GM11168 (cell line): ENCODE measurements at regions not wholly inside any gene's neighbourhood (a gene's known extent, or its start where the extent isn't known, plus 50 kb on each side); places are given as distances from the start of the nearest gene placed in this dataset.
"Not testable (repeated sequence)": the region's sequence is repeated elsewhere in the genome, so short reads cannot be mapped to it uniquely, and the experiment has no call there.

Source experiments
- in situ Hi-C: fragments of 300-500 bp; cut with MboI; formaldehyde crosslinking; loops from one replicate; pipeline ENCODE4 v1.12.0; 2022; ENCODE audit warnings: low sequenced_read_pairs; ENCODE audit not compliant: unreplicated experiment

GRCh38 chr22:44567378-44567841 lies 69.4 kb upstream of the RTL6 start:
- in situ Hi-C loops = not testable (repeated sequence)

- in situ Hi-C loops = no loop called here
Measured at GRCh38 chr22:44566911-44567310, 68.9 kb upstream of the RTL6 start.

- in situ Hi-C loops = not testable (repeated sequence)
Measured at GRCh38 chr22:44562651-44563050, 64.6 kb upstream of the RTL6 start.

GRCh38 chr22:44561139-44561840 lies 63.3 kb upstream of the RTL6 start:
- in situ Hi-C loops = no loop called here

GRCh38 chr22:44558671-44559070 lies 60.6 kb upstream of the RTL6 start:
- in situ Hi-C loops = not testable (repeated sequence)

- in situ Hi-C loops = not testable (repeated sequence)
Measured at GRCh38 chr22:44557872-44558271, 59.8 kb upstream of the RTL6 start.

GRCh38 chr22:44557064-44557748 lies 59.2 kb upstream of the RTL6 start:
- in situ Hi-C loops = no loop called here

- in situ Hi-C loops = no loop called here
Measured at GRCh38 chr22:44555597-44555996, 57.6 kb upstream of the RTL6 start.

- in situ Hi-C loops = no loop called here
Measured at GRCh38 chr22:44555046-44555445, 57.0 kb upstream of the RTL6 start.

GRCh38 chr22:44554411-44554810 lies 56.4 kb upstream of the RTL6 start:
- in situ Hi-C loops = no loop called here

- in situ Hi-C loops = no loop called here
Measured at GRCh38 chr22:44550711-44551491, 52.9 kb upstream of the RTL6 start.

GRCh38 chr22:44549701-44550100 lies 51.7 kb upstream of the RTL6 start:
- in situ Hi-C loops = no loop called here

GRCh38 chr22:44548981-44549380 lies 50.9 kb upstream of the RTL6 start:
- in situ Hi-C loops = no loop called here
